SU-DHL-6 (cell line): ENCODE measurements at regions not wholly inside any gene's neighbourhood (a gene's known extent, or its start where the extent isn't known, plus 50 kb on each side); places are given as distances from the start of the nearest gene placed in this dataset.

ENCODE experiments used
- H2AFZ ChIP-seq: fragments of 200-600 bp; sonication (generic); 2 replicates; pipeline ENCODE4 v1.6.1; 2014; ENCODE audit warnings: low read depth, mild to moderate bottlenecking, moderate library complexity, mixed read lengths, antibody characterized with exemption, low read length; ENCODE audit not compliant: severe bottlenecking
- H3F3A ChIP-seq: fragments of 200-600 bp; shearing (Covaris generic); 2 replicates; pipeline ENCODE4 v1.6.0; 2016; ENCODE audit warnings: antibody characterized with exemption, mild to moderate bottlenecking; ENCODE audit not compliant: insufficient read depth
- H3K27ac ChIP-seq: fragments of 200-600 bp; sonication (generic); 2 replicates; pipeline ENCODE4 v1.5.1; 2016; ENCODE audit warnings: low read depth, mild to moderate bottlenecking, low read length, moderate library complexity, mixed read lengths
- H3K27me3 ChIP-seq: fragments of 200-600 bp; sonication (generic), shearing (Covaris generic); 2 replicates; pipeline ENCODE4 v1.6.0; 2014; ENCODE audit warnings: mild to moderate bottlenecking, low read length
- H3K36me3 ChIP-seq: fragments of 200-600 bp; sonication (generic); 2 replicates; pipeline ENCODE4 v1.6.1; 2014; ENCODE audit warnings: mild to moderate bottlenecking, low read length, mixed read lengths
- H3K4me2 ChIP-seq: fragments of 300-600, 200-600 bp; shearing (Covaris generic), sonication (generic); 2 replicates; pipeline ENCODE4 v1.6.0; 2014; ENCODE audit warnings: low read length, low read depth, mild to moderate bottlenecking; ENCODE audit not compliant: poor library complexity, severe bottlenecking
- H3K4me3 ChIP-seq: fragments of 200-600 bp; sonication (generic); 2 replicates; pipeline ENCODE4 v1.5.1; 2014; ENCODE audit warnings: antibody characterized with exemption, low read length, mild to moderate bottlenecking, mixed read lengths; ENCODE audit not compliant: insufficient read depth, poor library complexity, severe bottlenecking
- H3K79me2 ChIP-seq: fragments of 200-600 bp; sonication (generic); 2 replicates; pipeline ENCODE4 v1.6.1; 2014; ENCODE audit warnings: mild to moderate bottlenecking, low read length, moderate library complexity; ENCODE audit not compliant: insufficient read depth
- H3K9ac ChIP-seq: fragments of 200-600 bp; sonication (generic); 2 replicates; pipeline ENCODE4 v1.7.0; 2014; ENCODE audit warnings: mild to moderate bottlenecking, low read length
- H3K9me2 ChIP-seq: fragments of 200-600 bp; sonication (generic); replicated peaks from 2 replicates; pipeline ENCODE4 v1.6.1; 2014; ENCODE audit warnings: low read length; ENCODE audit not compliant: insufficient read depth
- H3K9me3 ChIP-seq: fragments of 200-600 bp; sonication (generic); 2 replicates; pipeline ENCODE4 v1.6.1; 2014; ENCODE audit warnings: low read length, mixed read lengths; ENCODE audit not compliant: insufficient read depth
- H4K20me1 ChIP-seq: fragments of 200-600 bp; sonication (generic); 2 replicates; pipeline ENCODE4 v1.6.1; 2014; ENCODE audit warnings: low read depth, mild to moderate bottlenecking, antibody characterized with exemption, low read length, moderate library complexity, mixed read lengths
- CTCF ChIP-seq: fragments of 200-600 bp; sonication (generic); IDR thresholded peaks from one replicate; pipeline ENCODE4 v1.5.1; 2017; ENCODE audit warnings: antibody characterized with exemption, mild to moderate bottlenecking, low read length, moderate library complexity; ENCODE audit not compliant: insufficient read depth, poor library complexity, severe bottlenecking
- EZH2phosphoT487 ChIP-seq: fragments of 200-600 bp; sonication (generic), shearing (Covaris generic); conservative IDR thresholded peaks from 2 replicates; pipeline ENCODE4 v1.6.1; 2018; ENCODE audit warnings: mild to moderate bottlenecking, antibody characterized with exemption, low read length, moderate library complexity, mixed read lengths

GRCh38 chr11:81007046-81007445 is 1566.2 kb upstream of the TENM4 start:
- H3F3A ChIP-seq, result no peaks in the 10 kb centered on the region
- H3K79me2 ChIP-seq, result no peaks in the 10 kb centered on the region

GRCh38 chr11:81005595-81005994 is 1564.8 kb upstream of the TENM4 start:
- no peaks in the 10 kb centered on the region for H3K27me3 ChIP-seq
- no peak overlapping the region for H3K4me3 ChIP-seq
- H3K79me2 ChIP-seq, result no peaks in the 10 kb centered on the region
- no peaks in the 10 kb centered on the region for H4K20me1 ChIP-seq
- no peaks in the 10 kb centered on the region for H3K9me3 ChIP-seq
- no peak for TF ChIP-seq CTCF
- no peak for TF ChIP-seq EZH2phosphoT487
- H3F3A ChIP-seq, result no peaks in the 10 kb centered on the region
- no peak overlapping the region for H3K4me2 ChIP-seq
- H3K9me2 ChIP-seq, result no peaks in the 10 kb centered on the region
- H2AFZ ChIP-seq, result no peak overlapping the region
- no peak overlapping the region for H3K27ac ChIP-seq
- H3K36me3 ChIP-seq, result no peaks in the 10 kb centered on the region
- no peak overlapping the region for H3K9ac ChIP-seq

More at GRCh38 chr11:81007046-81007445, 1566.2 kb upstream of the TENM4 start:
- no peaks in the 10 kb centered on the region for H4K20me1 ChIP-seq
- no peak overlapping the region for H3K4me2 ChIP-seq
- no peak overlapping the region for H3K4me3 ChIP-seq
- no peak overlapping the region for H3K27ac ChIP-seq
- no peaks in the 10 kb centered on the region for H3K36me3 ChIP-seq
- no peaks in the 10 kb centered on the region for H3K9me3 ChIP-seq
- H2AFZ ChIP-seq, result no peak overlapping the region
- TF ChIP-seq CTCF (no peak), EZH2phosphoT487 (no peak)
- H3K9me2 ChIP-seq, result no peaks in the 10 kb centered on the region
- H3K27me3 ChIP-seq, result no peaks in the 10 kb centered on the region
- no peak overlapping the region for H3K9ac ChIP-seq

GRCh38 chr11:81004576-81004975 is 1563.7 kb upstream of the TENM4 start:
- Histone ChIP-seq H4K20me1 (no peaks in the 10 kb centered on the region), H3K27ac (no peak overlapping the region), H3K4me3 (no peak overlapping the region), H3K9ac (no peak overlapping the region), H3K36me3 (no peaks in the 10 kb centered on the region), H3K9me2 (no peaks in the 10 kb centered on the region), H3F3A (no peaks in the 10 kb centered on the region), H3K9me3 (no peaks in the 10 kb centered on the region), H2AFZ (no peak overlapping the region), H3K79me2 (no peaks in the 10 kb centered on the region), H3K4me2 (no peak overlapping the region), H3K27me3 (no peaks in the 10 kb centered on the region)
- no peak for TF ChIP-seq EZH2phosphoT487
- no peak for TF ChIP-seq CTCF

GRCh38 chr11:81002374-81002773 is 1561.5 kb upstream of the TENM4 start:
- H3K9me2 ChIP-seq, result no peaks in the 10 kb centered on the region
- H3K4me3 ChIP-seq, result no peak overlapping the region
- H3K27me3 ChIP-seq, result no peaks in the 10 kb centered on the region
- no peak overlapping the region for H2AFZ ChIP-seq
- H3K36me3 ChIP-seq, result no peaks in the 10 kb centered on the region
- TF ChIP-seq CTCF, result no peak
- TF ChIP-seq EZH2phosphoT487, result no peak
- no peaks in the 10 kb centered on the region for H4K20me1 ChIP-seq
- no peak overlapping the region for H3K4me2 ChIP-seq
- no peaks in the 10 kb centered on the region for H3K79me2 ChIP-seq
- no peaks in the 10 kb centered on the region for H3F3A ChIP-seq
- H3K9me3 ChIP-seq, result no peaks in the 10 kb centered on the region
- no peak overlapping the region for H3K27ac ChIP-seq
- no peak overlapping the region for H3K9ac ChIP-seq
